ENCODE measurements at regions not wholly inside any gene's neighbourhood (a gene's known extent, or its start where the extent isn't known, plus 50 kb on each side); places are given as distances from the start of the nearest gene placed in this dataset.

- DNase-seq (ENCODE audit: low read depth), result peak; percentile 74
These were observed 543.0 kb downstream of the SPRY1 start for GRCh38 chr4:123939621-123940020.

- DNase-seq (ENCODE audit: low read depth), result no peak
These were observed 544.0 kb downstream of the SPRY1 start for GRCh38 chr4:123940604-123941003.

GRCh38 chr4:123941306-123941705, 544.7 kb downstream of the SPRY1 start:
- DNase-seq (ENCODE audit: low read depth), result no peak

- DNase-seq (ENCODE audit: low read depth), result no peak
These were observed 547.4 kb downstream of the SPRY1 start for GRCh38 chr4:123943976-123944375.

GRCh38 chr4:123945301-123945700, 548.7 kb downstream of the SPRY1 start:
- DNase-seq (ENCODE audit: low read depth), result no peak

GRCh38 chr4:123950530-123950929, 553.9 kb downstream of the SPRY1 start:
- no peak for DNase-seq (ENCODE audit: low read depth)

- DNase-seq (ENCODE audit: low read depth), result no peak
These were observed 556.1 kb downstream of the SPRY1 start for GRCh38 chr4:123952530-123953274.

GRCh38 chr4:123953566-123953965, 557.0 kb downstream of the SPRY1 start:
- DNase-seq (ENCODE audit: low read depth), result no peak

GRCh38 chr4:123954220-123954619, 557.6 kb downstream of the SPRY1 start:
- no peak for DNase-seq (ENCODE audit: low read depth)

- no peak for DNase-seq (ENCODE audit: low read depth)
These were observed 558.7 kb downstream of the SPRY1 start for GRCh38 chr4:123955167-123955800.

- DNase-seq (ENCODE audit: low read depth), result no peak
These were observed 559.6 kb downstream of the SPRY1 start for GRCh38 chr4:123956204-123956603.

GRCh38 chr4:123966990-123967769, 570.6 kb downstream of the SPRY1 start:
- DNase-seq (ENCODE audit: low read depth), result no peak

GRCh38 chr4:123972031-123972430, 575.4 kb downstream of the SPRY1 start:
- no peak for DNase-seq (ENCODE audit: low read depth)

- DNase-seq (ENCODE audit: low read depth), result no peak
These were observed 578.0 kb downstream of the SPRY1 start for GRCh38 chr4:123974386-123975149.

GRCh38 chr4:123976285-123976684, 579.7 kb downstream of the SPRY1 start:
- DNase-seq (ENCODE audit: low read depth), result no peak

GRCh38 chr4:123976819-123977218, 580.2 kb downstream of the SPRY1 start:
- DNase-seq (ENCODE audit: low read depth), result no peak

GRCh38 chr4:123977641-123978081, 581.1 kb downstream of the SPRY1 start:
- no peak for DNase-seq (ENCODE audit: low read depth)

- no peak for DNase-seq (ENCODE audit: low read depth)
These were observed 582.0 kb downstream of the SPRY1 start for GRCh38 chr4:123978637-123979036.

- DNase-seq (ENCODE audit: low read depth), result no peak
These were observed 584.2 kb downstream of the SPRY1 start for GRCh38 chr4:123980736-123981300.

GRCh38 chr4:123984886-123985285, 588.3 kb downstream of the SPRY1 start:
- no peak for DNase-seq (ENCODE audit: low read depth)

- peak; percentile 89 for DNase-seq (ENCODE audit: low read depth)
These were observed 589.7 kb downstream of the SPRY1 start for GRCh38 chr4:123986268-123986798.

GRCh38 chr4:123987408-123987807, 590.8 kb downstream of the SPRY1 start:
- no peak for DNase-seq (ENCODE audit: low read depth)
